ENCODE measurements at regions not wholly inside any gene's neighbourhood (a gene's known extent, or its start where the extent isn't known, plus 50 kb on each side); places are given as distances from the start of the nearest gene placed in this dataset.

DNA sequence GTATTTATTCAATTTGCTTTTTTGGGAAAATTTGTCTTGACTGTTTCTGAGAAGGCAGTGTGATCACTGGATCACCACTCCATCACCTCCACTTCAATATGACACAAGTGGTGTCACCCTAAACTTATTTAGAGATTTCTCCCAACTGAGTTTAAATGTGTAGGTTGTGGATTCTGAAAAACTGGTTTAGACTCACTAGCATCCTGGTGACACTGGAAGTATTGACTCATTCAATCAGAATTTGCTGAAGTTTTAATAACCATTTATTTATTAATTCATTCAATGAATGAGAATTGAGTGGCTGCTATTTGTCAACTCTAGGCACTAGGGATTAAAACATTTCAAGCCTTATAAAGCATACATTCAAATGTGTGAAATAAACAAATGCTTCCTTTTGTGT is 819.1 kb upstream of the EPHA5 start:
- peaks cover 12% of the 10 kb centered on the region for H3K4me1 ChIP-seq (ENCODE audit: insufficient read depth, low read length)
- no peaks in the 10 kb centered on the region for H3K79me2 ChIP-seq (ENCODE audit: insufficient read depth, low read length)
- Mint-ChIP-seq H3K27ac (ENCODE audit: unreplicated experiment) (no peak overlapping the region), H3K9me3 (ENCODE audit: unreplicated experiment) (no peaks in the 10 kb centered on the region), H3K4me1 (ENCODE audit: low read depth, unreplicated experiment) (peaks cover 10% of the 10 kb centered on the region), H3K36me3 (ENCODE audit: low read depth, unreplicated experiment) (no peaks in the 10 kb centered on the region), H3K27me3 (ENCODE audit: low read depth, unreplicated experiment) (no peaks in the 10 kb centered on the region), H3K4me3 (ENCODE audit: unreplicated experiment) (no peak overlapping the region)
- peak overlapping the region; percentile 60 for H3K27ac ChIP-seq (ENCODE audit: low read depth, low read length)
- DNase-seq (ENCODE audit: low read depth) (peak; percentile 2), FAIRE-seq (no peak)
- no peaks in the 10 kb centered on the region for H3K9me3 ChIP-seq (ENCODE audit: insufficient read depth, low read depth, low read length)
- no peaks in the 10 kb centered on the region for H4K20me1 ChIP-seq (ENCODE audit: insufficient read depth, low read length)
- TF ChIP-seq CTCF (IDR thresholded peaks at IDR 0.05; ENCODE audit: insufficient read depth, low read depth, low read length) = no peak
- no peak for TF ChIP-seq EZH2 (IDR thresholded peaks at IDR 0.05; ENCODE audit: insufficient read depth, low read length)
- no peak overlapping the region for H3K4me3 ChIP-seq (ENCODE audit: insufficient read depth, low read depth, low read length)
- H3K27me3 ChIP-seq (ENCODE audit: insufficient read depth, low read length) = no peaks in the 10 kb centered on the region
- H3K9ac ChIP-seq (ENCODE audit: low read length) = no peak overlapping the region
- no peak overlapping the region for H2AFZ ChIP-seq (ENCODE audit: low read depth, low read length)
- peak overlapping the region; percentile 51 for H3K4me2 ChIP-seq (ENCODE audit: low read length)
- H3K36me3 ChIP-seq (ENCODE audit: insufficient read depth, low read length) = no peaks in the 10 kb centered on the region

GRCh38 chr4:66486068-66486467 is 815.8 kb upstream of the EPHA5 start:
- Histone ChIP-seq H3K9ac (ENCODE audit: low read length) (no peak overlapping the region), H3K27me3 (ENCODE audit: insufficient read depth, low read length) (no peaks in the 10 kb centered on the region), H3K9me3 (ENCODE audit: insufficient read depth, low read depth, low read length) (no peaks in the 10 kb centered on the region), H4K20me1 (ENCODE audit: insufficient read depth, low read length) (no peaks in the 10 kb centered on the region), H3K27ac (ENCODE audit: low read depth, low read length) (no peak overlapping the region), H3K4me2 (ENCODE audit: low read length) (no peak overlapping the region), H2AFZ (ENCODE audit: low read depth, low read length) (no peak overlapping the region), H3K36me3 (ENCODE audit: insufficient read depth, low read length) (no peaks in the 10 kb centered on the region), H3K4me1 (ENCODE audit: insufficient read depth, low read length) (peaks cover 12% of the 10 kb centered on the region), H3K79me2 (ENCODE audit: insufficient read depth, low read length) (no peaks in the 10 kb centered on the region), H3K4me3 (ENCODE audit: insufficient read depth, low read depth, low read length) (no peak overlapping the region)
- H3K9me3 Mint-ChIP-seq (ENCODE audit: unreplicated experiment) = no peaks in the 10 kb centered on the region
- FAIRE-seq (no peak), DNase-seq (ENCODE audit: low read depth) (no peak)
- TF ChIP-seq EZH2 (IDR thresholded peaks at IDR 0.05; ENCODE audit: insufficient read depth, low read length) = no peak
- TF ChIP-seq CTCF (IDR thresholded peaks at IDR 0.05; ENCODE audit: insufficient read depth, low read depth, low read length) = no peak
- no peaks in the 10 kb centered on the region for H3K27me3 Mint-ChIP-seq (ENCODE audit: low read depth, unreplicated experiment)
- H3K4me1 Mint-ChIP-seq (ENCODE audit: low read depth, unreplicated experiment) = peaks cover 10% of the 10 kb centered on the region
- no peak overlapping the region for H3K27ac Mint-ChIP-seq (ENCODE audit: unreplicated experiment)
- H3K36me3 Mint-ChIP-seq (ENCODE audit: low read depth, unreplicated experiment) = no peaks in the 10 kb centered on the region
- no peak overlapping the region for H3K4me3 Mint-ChIP-seq (ENCODE audit: unreplicated experiment)

DNA sequence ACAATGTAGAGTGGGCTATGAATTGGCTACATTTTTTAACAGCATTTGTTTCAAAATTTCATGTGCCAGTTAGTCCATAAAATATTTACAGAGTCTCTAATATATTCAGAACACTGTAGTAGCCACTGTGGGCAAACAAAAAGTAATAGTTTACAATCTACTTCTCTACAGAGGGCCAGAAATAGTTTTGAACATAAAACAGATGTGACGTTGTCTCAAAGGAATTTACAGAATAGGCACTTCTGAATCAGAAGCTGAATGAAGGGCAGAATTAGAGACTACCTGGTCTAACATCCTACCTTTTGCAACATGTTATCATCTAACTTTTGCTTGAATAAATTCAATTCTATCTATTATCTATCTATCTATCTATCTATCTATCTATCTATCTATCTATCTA is 811.9 kb upstream of the EPHA5 start:
- H3K4me1 ChIP-seq (ENCODE audit: insufficient read depth, low read length) = no peaks in the 10 kb centered on the region
- Mint-ChIP-seq H3K4me1 (ENCODE audit: low read depth, unreplicated experiment) (no peaks in the 10 kb centered on the region), H3K27me3 (ENCODE audit: low read depth, unreplicated experiment) (no peaks in the 10 kb centered on the region), H3K36me3 (ENCODE audit: low read depth, unreplicated experiment) (no peaks in the 10 kb centered on the region), H3K9me3 (ENCODE audit: unreplicated experiment) (no peaks in the 10 kb centered on the region), H3K4me3 (ENCODE audit: unreplicated experiment) (no peak overlapping the region), H3K27ac (ENCODE audit: unreplicated experiment) (no peak overlapping the region)
- no peak overlapping the region for H3K4me2 ChIP-seq (ENCODE audit: low read length)
- H3K9ac ChIP-seq (ENCODE audit: low read length) = no peak overlapping the region
- no peak overlapping the region for H3K27ac ChIP-seq (ENCODE audit: low read depth, low read length)
- no peaks in the 10 kb centered on the region for H3K79me2 ChIP-seq (ENCODE audit: insufficient read depth, low read length)
- no peaks in the 10 kb centered on the region for H4K20me1 ChIP-seq (ENCODE audit: insufficient read depth, low read length)
- H3K9me3 ChIP-seq (ENCODE audit: insufficient read depth, low read depth, low read length) = no peaks in the 10 kb centered on the region
- DNase-seq (ENCODE audit: low read depth) (no peak), FAIRE-seq (no peak)
- no peak for TF ChIP-seq EZH2 (IDR thresholded peaks at IDR 0.05; ENCODE audit: insufficient read depth, low read length)
- no peak for TF ChIP-seq CTCF (IDR thresholded peaks at IDR 0.05; ENCODE audit: insufficient read depth, low read depth, low read length)
- no peak overlapping the region for H3K4me3 ChIP-seq (ENCODE audit: insufficient read depth, low read depth, low read length)
- no peaks in the 10 kb centered on the region for H3K36me3 ChIP-seq (ENCODE audit: insufficient read depth, low read length)
- no peaks in the 10 kb centered on the region for H3K27me3 ChIP-seq (ENCODE audit: insufficient read depth, low read length)
- H2AFZ ChIP-seq (ENCODE audit: low read depth, low read length) = no peak overlapping the region

All from astrocyte (in vitro differentiated cells and primary cell).